Vagina (tissue), 2 donors: ENCODE measurements at regions not wholly inside any gene's neighbourhood (a gene's known extent, or its start where the extent isn't known, plus 50 kb on each side); places are given as distances from the start of the nearest gene placed in this dataset.

Experiments used
- CTCF ChIP-seq, 3 experiments: fragments of 450-650 bp in 2 of 3; fragments of 200-600 bp in 1 of 3; sonication (generic) in 1 of 3; IDR thresholded peaks; one replicate each; pipeline ENCODE4 v1.5.1; 2017 to 2019; ENCODE audit warnings: antibody characterized with exemption in 3 of 3, mild to moderate bottlenecking in 2 of 3, moderate library complexity in 2 of 3
- POLR2AphosphoS5 ChIP-seq, 2 donors: sonication (generic); formaldehyde crosslinking; IDR thresholded peaks; one replicate each; pipeline ENCODE4 v1.9.0; 2017; ENCODE audit warnings: antibody characterized with exemption in 2 of 2, mild to moderate bottlenecking in 2 of 2, low read depth in 1 of 2; ENCODE audit not compliant: insufficient read depth in 1 of 2

GRCh38 chr18:42576124-42576523 lies 539.4 kb downstream of the RIT2 start:
- TF ChIP-seq POLR2AphosphoS5 (IDR thresholded peaks at IDR 0.05; ENCODE audit: insufficient read depth in 1 of 2, low read depth in 1 of 2) (no peak), CTCF (IDR thresholded peaks at IDR 0.05) (no peak)
